Natural killer cell (primary cell): ENCODE measurements at regions not wholly inside any gene's neighbourhood (a gene's known extent, or its start where the extent isn't known, plus 50 kb on each side); places are given as distances from the start of the nearest gene placed in this dataset.

Source experiments
- ATAC-seq, 3 donors: fragments of 150-1000 bp in 2 of 3; fragments of 200-7000 bp in 1 of 3; cut with Tn5 transposase; 1 replicate in 1 of 3; 2 replicates in 2 of 3; pipeline ENCODE4 v1.10.0; 2021; ENCODE audit warnings: mild to moderate bottlenecking in 2 of 3, moderate library complexity in 2 of 3
- DNase-seq, 2 donors: peaks; one replicate each; pipeline versions ENCODE4 v3.0.0 to v3.0.0-alpha.2; 2013 to 2021; ENCODE audit warnings: mixed read lengths in 1 of 2
- H3K27ac ChIP-seq: one replicate; pipeline ENCODE4 v1.5.1; 2013; ENCODE audit warnings: mild to moderate bottlenecking, low read length
- H3K27me3 ChIP-seq: one replicate; pipeline ENCODE4 v1.6.1; 2013; ENCODE audit warnings: low read length; ENCODE audit not compliant: control insufficient read depth, insufficient read depth
- H3K36me3 ChIP-seq: one replicate; pipeline ENCODE4 v1.6.1; 2013; ENCODE audit warnings: low read length; ENCODE audit not compliant: control insufficient read depth, insufficient read depth
- H3K4me1 ChIP-seq: one replicate; pipeline ENCODE4 v1.6.1; 2013; ENCODE audit warnings: low read length; ENCODE audit not compliant: control insufficient read depth, insufficient read depth
- H3K4me3 ChIP-seq: one replicate; pipeline ENCODE4 v1.5.1; 2013; ENCODE audit warnings: low read length
- H3K9me3 ChIP-seq: one replicate; pipeline ENCODE4 v1.6.1; 2013; ENCODE audit warnings: low read length; ENCODE audit not compliant: control insufficient read depth, insufficient read depth
- H3K27ac Mint-ChIP-seq, 2 donors: one replicate each; pipeline ENCODE4 v1.8.0; 2022; ENCODE audit warnings: mild to moderate bottlenecking in 2 of 2, mixed read lengths in 2 of 2, moderate library complexity in 1 of 2
- H3K27me3 Mint-ChIP-seq, 2 donors: one replicate each; pipeline ENCODE4 v1.8.0; 2022; ENCODE audit warnings: low read depth in 2 of 2, mixed read lengths in 2 of 2
- H3K36me3 Mint-ChIP-seq: one replicate; pipeline ENCODE4 v1.8.0; 2022; ENCODE audit warnings: mixed read lengths
- H3K4me1 Mint-ChIP-seq, 2 donors: one replicate each; pipeline ENCODE4 v1.8.0; 2022; ENCODE audit warnings: mixed read lengths in 2 of 2
- H3K4me3 Mint-ChIP-seq: one replicate; pipeline ENCODE4 v1.8.0; 2022; ENCODE audit warnings: mild to moderate bottlenecking, moderate library complexity, mixed read lengths
- H3K9me3 Mint-ChIP-seq, 2 donors: one replicate each; pipeline ENCODE4 v1.8.0; 2022; ENCODE audit warnings: mixed read lengths in 2 of 2
- CTCF ChIP-seq: fragments of 200-600 bp; IDR thresholded peaks from one replicate; pipeline ENCODE4 v1.8.0; 2022; ENCODE audit warnings: antibody characterized with exemption
- WGBS: methylation state at CpG from one replicate; pipeline ENCODE4 v1.1.7; 2013; ENCODE audit warnings: missing lambda C conversion rate; ENCODE audit not compliant: insufficient coverage; 5-methylcytosine and 5-hydroxymethylcytosine counted together
- intact Hi-C: fragments of 100-400 bp; cut with micrococcal nuclease; formaldehyde crosslinking; loops from one replicate; pipeline ENCODE4 v1.14.2; 2022

- Mint-ChIP-seq H3K9me3 (no peaks in the 10 kb centered on the region), H3K4me1 (peaks cover 22 to 27% of the 10 kb centered on the region in 2 donors), H3K27me3 (peaks cover 6 to 12% of the 10 kb centered on the region in 2 donors), H3K4me3 (no peak overlapping the region), H3K27ac (no peak overlapping the region), H3K36me3 (no peaks in the 10 kb centered on the region)
- intact Hi-C loops: loop anchor here (1.0 to 5.0 kb wide), 2 partner anchors 334 to 684 kb away; no protein-coding TSS in a partner anchor
- H3K36me3 ChIP-seq: no peaks in the 10 kb centered on the region
- H3K27me3 ChIP-seq: no peaks in the 10 kb centered on the region
- H3K27ac ChIP-seq: no peak overlapping the region
- peaks cover 9% of the 10 kb centered on the region for H3K4me1 ChIP-seq
- H3K9me3 ChIP-seq: no peaks in the 10 kb centered on the region
- WGBS: 42% methylated on average over 8 of the region's 10 CpGs
- no peak overlapping the region for H3K4me3 ChIP-seq
- DNase-seq (peak; percentile 33 to 64), ATAC-seq (peak; percentile 38 to 72 (median 43))
- TF ChIP-seq CTCF: peak; percentile 54
Measured at GRCh38 chr9:96061293-96061987, 185.9 kb downstream of the ERCC6L2 start.

GRCh38 chr9:96058218-96058617 lies 182.7 kb downstream of the ERCC6L2 start:
- Mint-ChIP-seq H3K4me3 (no peak overlapping the region), H3K27ac (peak overlapping the region in 1 of 2 donors; percentile 66), H3K36me3 (no peaks in the 10 kb centered on the region), H3K4me1 (peaks cover 26 to 33% of the 10 kb centered on the region in 2 donors), H3K9me3 (no peaks in the 10 kb centered on the region), H3K27me3 (peaks cover 6 to 12% of the 10 kb centered on the region in 2 donors)
- no peak overlapping the region for H3K27ac ChIP-seq
- H3K9me3 ChIP-seq: no peaks in the 10 kb centered on the region
- H3K36me3 ChIP-seq: no peaks in the 10 kb centered on the region
- H3K4me1 ChIP-seq: peaks cover 9% of the 10 kb centered on the region
- TF ChIP-seq CTCF: no peak
- intact Hi-C loops: loop anchor here (5.0 kb wide), 1 partner anchor 36 kb away; no protein-coding TSS in a partner anchor
- DNase-seq (no peak), ATAC-seq (no peak)
- H3K4me3 ChIP-seq: no peak overlapping the region
- WGBS: 100% methylated on average over 2 of the region's 2 CpGs
- H3K27me3 ChIP-seq: no peaks in the 10 kb centered on the region

GRCh38 chr9:96057155-96057554 lies 181.7 kb downstream of the ERCC6L2 start:
- Mint-ChIP-seq H3K36me3 (no peaks in the 10 kb centered on the region), H3K27me3 (peaks cover 2 to 3% of the 10 kb centered on the region in 2 donors), H3K27ac (peak overlapping the region; percentile 64 to 84), H3K4me3 (no peak overlapping the region), H3K4me1 (peaks cover 26 to 33% of the 10 kb centered on the region in 2 donors), H3K9me3 (no peaks in the 10 kb centered on the region)
- ATAC-seq: peak; percentile 81 to 96 (median 86)
- Histone ChIP-seq H3K4me1 (peaks cover 9% of the 10 kb centered on the region), H3K4me3 (no peak overlapping the region), H3K27ac (peak overlapping the region; percentile 26), H3K9me3 (no peaks in the 10 kb centered on the region), H3K36me3 (no peaks in the 10 kb centered on the region), H3K27me3 (no peaks in the 10 kb centered on the region)
- intact Hi-C loops: loop anchor here (5.0 kb wide), 1 partner anchor 35 kb away; no protein-coding TSS in a partner anchor
- no peak for TF ChIP-seq CTCF
- 30% methylated on average over 1 of the region's 1 CpG for WGBS
- peak in 1 of 2 donors; percentile 39 for DNase-seq
